HCT116 (cell line): ENCODE measurements at regions not wholly inside any gene's neighbourhood (a gene's known extent, or its start where the extent isn't known, plus 50 kb on each side); places are given as distances from the start of the nearest gene placed in this dataset.

Experiments used
- CTCF ChIP-seq, 3 experiments: fragments of 200-600 bp in 1 of 3; sonication (generic) in 1 of 3; IDR thresholded peaks in 2 of 3; conservative IDR thresholded peaks in 1 of 3; 2 replicates each; pipeline ENCODE4 v1.5.1; 2012 to 2017; ENCODE audit warnings: low read depth in 2 of 3, low read length in 2 of 3, antibody characterized with exemption in 1 of 3, borderline replicate concordance in 1 of 3, control low read depth in 1 of 3, mild to moderate bottlenecking in 1 of 3, mixed read lengths in 1 of 3, mixed run types in 1 of 3, moderate library complexity in 1 of 3; ENCODE audit not compliant: insufficient read depth in 1 of 3
- EZH2 ChIP-seq: fragments of 200-600 bp; sonication (generic); IDR thresholded peaks from 2 replicates; pipeline ENCODE4 v1.6.1; 2017; ENCODE audit warnings: antibody characterized with exemption, mixed run types

GRCh38 chr1:96074876-96075577 lies 646.6 kb upstream of the PTBP2 start:
- TF ChIP-seq CTCF (IDR thresholded peaks at IDR 0.05 in 2 of 3, conservative IDR thresholded peaks at IDR 0.05 in 1 of 3; ENCODE audit: borderline replicate concordance in 1 of 3, insufficient read depth in 1 of 3, low read depth in 2 of 3, low read length in 2 of 3): no peak
- TF ChIP-seq EZH2: no peak
